H1 (cell line): ENCODE measurements at regions not wholly inside any gene's neighbourhood (a gene's known extent, or its start where the extent isn't known, plus 50 kb on each side); places are given as distances from the start of the nearest gene placed in this dataset.

Source experiments
- CTCF ChIA-PET: fragments of 300-600 bp; sonication (Branson Sonifier 250); formaldehyde crosslinking; loops from one replicate; lab custom pipeline; 2021; ENCODE audit not compliant: partially characterized antibody; lab: Charles Lee
- POLR2A ChIA-PET: fragments of 300-600 bp; sonication (Branson Sonifier 250); formaldehyde crosslinking; loops from one replicate; lab custom pipeline; 2021; ENCODE audit warnings: inconsistent platforms; ENCODE audit not compliant: partially characterized antibody; lab: Charles Lee
- DNase-seq, 2 experiments: peaks; one replicate each; pipeline versions ENCODE4 v3.0.0 to v3.0.0-alpha.2; 2010 to 2022; ENCODE audit warnings: low spot score in 2 of 2, low read depth in 1 of 2, mixed read lengths in 1 of 2
- FAIRE-seq: peaks from 2 replicates; lab custom pipeline; 2011; peaks lifted over from hg19 to GRCh38; lab: Jason Lieb, UNC
- H2AFZ ChIP-seq: 2 replicates; pipeline ENCODE4 v1.8.1; 2012; ENCODE audit warnings: low read length, inconsistent platforms
- H2AK5ac ChIP-seq: 2 replicates; pipeline ENCODE4 v1.6.1; 2013; ENCODE audit warnings: low read depth, low read length
- H2BK120ac ChIP-seq: replicated peaks from 2 replicates; pipeline ENCODE3; 2013; ENCODE audit warnings: low read depth, low read length, inconsistent platforms
- H2BK12ac ChIP-seq: 2 replicates; pipeline ENCODE4 v1.6.1; 2013; ENCODE audit warnings: low read depth, low read length
- H2BK15ac ChIP-seq: 2 replicates; pipeline ENCODE4 v1.6.1; 2013; ENCODE audit warnings: low read length
- H2BK20ac ChIP-seq: 2 replicates; pipeline ENCODE4 v1.6.1; 2013; ENCODE audit warnings: low read length
- H2BK5ac ChIP-seq: 2 replicates; pipeline ENCODE4 v1.6.1; 2013; ENCODE audit warnings: low read depth, low read length
- H3K14ac ChIP-seq: 2 replicates; pipeline ENCODE4 v1.6.1; 2013; ENCODE audit warnings: inconsistent platforms; ENCODE audit not compliant: insufficient read length
- H3K18ac ChIP-seq: 2 replicates; pipeline ENCODE4 v1.6.1; 2013; ENCODE audit warnings: low read length; ENCODE audit errors: extremely low read depth
- H3K23ac ChIP-seq: 2 replicates; pipeline ENCODE4 v1.6.1; 2013; ENCODE audit warnings: inconsistent platforms; ENCODE audit not compliant: insufficient read length
- H3K23me2 ChIP-seq: 2 replicates; pipeline ENCODE4 v1.6.1; 2013; ENCODE audit warnings: low read depth, low read length
- H3K27ac ChIP-seq: 2 replicates; pipeline ENCODE4 v1.6.1; 2011; ENCODE audit warnings: low read depth, low read length, inconsistent platforms
- H3K27me3 ChIP-seq, 4 experiments: replicated peaks in 1 of 4; 1 replicate in 1 of 4; 2 replicates in 3 of 4; pipeline versions ENCODE4 v1.6.1 to v1.8.1; 2011 to 2013; ENCODE audit warnings: low read length in 3 of 4, mild to moderate bottlenecking in 3 of 4, inconsistent platforms in 2 of 4, mixed read lengths in 2 of 4, moderate library complexity in 1 of 4; ENCODE audit not compliant: control insufficient read depth in 3 of 4, insufficient read depth in 3 of 4; ENCODE audit errors: extremely low read depth in 1 of 4
- H3K36me3 ChIP-seq, 4 experiments: 2 replicates each; pipeline versions ENCODE4 v1.6.1 to v1.8.1; 2011 to 2013; ENCODE audit warnings: mild to moderate bottlenecking in 4 of 4, low read length in 3 of 4, moderate library complexity in 2 of 4, control low read depth in 1 of 4, inconsistent platforms in 1 of 4; ENCODE audit not compliant: insufficient read depth in 4 of 4, control insufficient read depth in 2 of 4
- H3K4ac ChIP-seq: replicated peaks from 2 replicates; pipeline ENCODE3; 2013; ENCODE audit warnings: low read length, low read depth, mixed read lengths, inconsistent platforms; ENCODE audit not compliant: insufficient read length
- H3K4me1 ChIP-seq, 4 experiments: replicated peaks in 1 of 4; 1 replicate in 1 of 4; 2 replicates in 3 of 4; pipeline versions ENCODE4 v1.6.1 to v1.8.1; 2011 to 2013; ENCODE audit warnings: low read length in 3 of 4, inconsistent platforms in 2 of 4, mixed read lengths in 1 of 4; ENCODE audit not compliant: insufficient read depth in 4 of 4, control insufficient read depth in 3 of 4
- H3K4me2 ChIP-seq, 2 experiments: 2 replicates each; pipeline versions ENCODE4 v1.6.1 to v1.8.1; 2011 to 2013; ENCODE audit warnings: low read depth in 2 of 2, low read length in 2 of 2, control low read depth in 1 of 2, inconsistent platforms in 1 of 2, mild to moderate bottlenecking in 1 of 2; ENCODE audit not compliant: insufficient read depth in 1 of 2
- H3K4me3 ChIP-seq, 4 experiments: fragments of 200-600, 300-600 bp in 1 of 4; sonication (generic), shearing (Covaris generic), sonication (Bioruptor Twin) in 1 of 4; 2 replicates each; pipeline versions ENCODE4 v1.5.1 to v1.8.1; 2011 to 2016; ENCODE audit warnings: low read length in 4 of 4, low read depth in 3 of 4, control low read depth in 2 of 4, inconsistent platforms in 2 of 4, mild to moderate bottlenecking in 2 of 4, mixed read lengths in 1 of 4, moderate library complexity in 1 of 4; ENCODE audit not compliant: insufficient read depth in 2 of 4; ENCODE audit errors: extremely low read depth in 1 of 4
- H3K56ac ChIP-seq: replicated peaks from 2 replicates; pipeline ENCODE3; 2013; ENCODE audit warnings: low read depth, mild to moderate bottlenecking, mixed read lengths, low read length, inconsistent platforms; ENCODE audit not compliant: insufficient read length
- H3K79me1 ChIP-seq: 2 replicates; pipeline ENCODE4 v1.6.1; 2013; ENCODE audit warnings: low read depth, low read length, control low read depth
- H3K79me2 ChIP-seq, 2 experiments: 2 replicates each; pipeline versions ENCODE4 v1.6.1 to v1.8.1; 2012 to 2013; ENCODE audit warnings: low read length in 2 of 2, mild to moderate bottlenecking in 2 of 2, inconsistent platforms in 1 of 2; ENCODE audit not compliant: insufficient read depth in 2 of 2, control insufficient read depth in 1 of 2
- H3K9ac ChIP-seq, 4 experiments: replicated peaks in 1 of 4; 1 replicate in 1 of 4; 2 replicates in 3 of 4; pipeline versions ENCODE4 v1.6.1 to v1.8.1; 2011 to 2013; ENCODE audit warnings: low read depth in 3 of 4, low read length in 3 of 4, control low read depth in 2 of 4, mild to moderate bottlenecking in 2 of 4, moderate library complexity in 2 of 4, inconsistent platforms in 1 of 4; ENCODE audit errors: extremely low read depth in 1 of 4
- H3K9me3 ChIP-seq, 2 experiments: 2 replicates each; pipeline versions ENCODE4 v1.6.1 to v1.8.1; 2012 to 2013; ENCODE audit warnings: mild to moderate bottlenecking in 2 of 2, moderate library complexity in 2 of 2, control low read depth in 1 of 2, inconsistent platforms in 1 of 2, low read depth in 1 of 2, low read length in 1 of 2, mixed read lengths in 1 of 2; ENCODE audit not compliant: insufficient read depth in 2 of 2
- H4K20me1 ChIP-seq, 2 experiments: replicated peaks in 1 of 2; 2 replicates each; pipeline versions ENCODE3 to v1.8.1; 2011 to 2013; ENCODE audit warnings: inconsistent platforms in 2 of 2, low read length in 2 of 2, mild to moderate bottlenecking in 1 of 2; ENCODE audit not compliant: insufficient read depth in 2 of 2, control insufficient read depth in 1 of 2
- H4K5ac ChIP-seq: 2 replicates; pipeline ENCODE4 v1.6.1; 2013; ENCODE audit warnings: low read length, low read depth, mixed read lengths, inconsistent platforms; ENCODE audit not compliant: insufficient read length
- H4K8ac ChIP-seq: 2 replicates; pipeline ENCODE4 v1.8.0; 2013; ENCODE audit warnings: mild to moderate bottlenecking, moderate library complexity, low read length, inconsistent platforms; ENCODE audit not compliant: insufficient read depth; ENCODE audit errors: extremely low read depth
- H4K91ac ChIP-seq: replicated peaks from 2 replicates; pipeline ENCODE3; 2013; ENCODE audit warnings: low read length, mixed read lengths, inconsistent platforms; ENCODE audit not compliant: insufficient read length
- ASH2L ChIP-seq: fragments of 200-600, 300-600 bp; sonication (generic); IDR thresholded peaks from one replicate; pipeline ENCODE4 v1.7.1; 2017; ENCODE audit warnings: low read length
- BACH1 ChIP-seq: IDR thresholded peaks from 2 replicates; pipeline ENCODE4 v1.6.1; 2012; ENCODE audit warnings: low read length, improper control_type of control experiment
- CBX8 ChIP-seq: fragments of 300-800, 300-1000 bp; sonication (generic); IDR thresholded peaks from 2 replicates; pipeline ENCODE4 v1.7.1; 2016; ENCODE audit warnings: low read depth, low read length, borderline replicate concordance
- EGR1 ChIP-seq: IDR thresholded peaks from 2 replicates; pipeline ENCODE4 v1.6.1; 2011; ENCODE audit warnings: low read depth, low read length, borderline replicate concordance
- JUND ChIP-seq: IDR thresholded peaks from 2 replicates; pipeline ENCODE4 v1.6.1; 2011; ENCODE audit warnings: mild to moderate bottlenecking, improper control_type of control experiment, low read length
- RAD21 ChIP-seq, 2 experiments: IDR thresholded peaks in 1 of 2; conservative IDR thresholded peaks in 1 of 2; 2 replicates each; pipeline ENCODE4 v1.6.1; 2011; ENCODE audit warnings: low read depth in 2 of 2, low read length in 2 of 2, improper control_type of control experiment in 1 of 2, inconsistent platforms in 1 of 2, mild to moderate bottlenecking in 1 of 2, moderate library complexity in 1 of 2
- WGBS, 2 experiments: shearing (Covaris generic) in 1 of 2; methylation state at CpG; one replicate each; pipeline versions ENCODE4 v1.1.6 to v1.1.7; 2013 to 2015; ENCODE audit warnings: low lambda C conversion rate in 2 of 2, mixed read lengths in 2 of 2, inconsistent platforms in 1 of 2, low coverage in 1 of 2, missing lambda C conversion rate in 1 of 2; ENCODE audit not compliant: insufficient replicate concordance in 2 of 2, insufficient coverage in 1 of 2, insufficient read length in 1 of 2; ENCODE audit errors: extremely low coverage in 1 of 2, missing lambda C conversion rate in 1 of 2; 5-methylcytosine and 5-hydroxymethylcytosine counted together
- TF ChIP-seq, protein P1 (sequence below): IDR thresholded peaks from 2 replicates; pipeline ENCODE4 v1.6.1; 2012; ENCODE audit warnings: low read length, inconsistent platforms

DNA sequence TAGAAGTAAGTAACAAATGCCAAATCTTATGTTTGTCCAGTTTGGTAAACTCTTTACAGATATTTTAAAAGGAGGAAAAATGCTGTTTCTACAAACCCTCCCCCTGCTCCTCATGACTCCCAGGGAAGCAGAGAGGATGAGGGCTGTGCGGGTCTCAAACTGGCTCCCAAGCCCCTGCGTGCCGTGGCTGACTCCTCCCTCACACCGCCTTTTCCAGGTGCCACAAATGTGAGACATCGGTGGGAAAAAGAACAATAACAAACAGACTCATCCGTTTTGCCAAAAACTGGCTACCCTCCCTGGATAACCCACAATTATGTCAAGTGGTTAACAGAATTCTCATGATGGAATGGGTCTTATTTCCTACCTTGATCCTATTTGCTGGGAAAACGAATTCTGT lies 594.6 kb downstream of the PTPRU start:
- H3K36me3 ChIP-seq = no peaks in the 10 kb centered on the region
- no peak for FAIRE-seq
- 83% methylated on average over 7 of the region's 7 CpGs; no CpG with 5 or more reads in 1 of the 2 experiments for WGBS, 2 experiments

More for the DNA sequence above, 594.6 kb downstream of the PTPRU start:
- Histone ChIP-seq H3K23me2 (no peaks in the 10 kb centered on the region), H3K9me3 (no peaks in the 10 kb centered on the region), H3K4me1 (no peaks in the 10 kb centered on the region), H2AK5ac (no peak overlapping the region), H3K23ac (no peak overlapping the region), H4K20me1 (peaks cover 0 to 1% of the 10 kb centered on the region in 2 experiments), H2BK15ac (no peak overlapping the region), H3K27ac (no peak overlapping the region), H2BK20ac (no peak overlapping the region), H2BK12ac (no peak overlapping the region), H3K79me2 (no peaks in the 10 kb centered on the region), H3K14ac (no peak overlapping the region), H3K18ac (no peak overlapping the region), H4K5ac (no peak overlapping the region), H3K4ac (no peak overlapping the region), H4K8ac (no peak overlapping the region), H4K91ac (no peak overlapping the region), H2BK120ac (no peak overlapping the region), H3K56ac (no peak overlapping the region), H3K27me3 (no peaks in the 10 kb centered on the region), H3K4me2 (no peak overlapping the region), H2BK5ac (no peak overlapping the region), H2AFZ (no peak overlapping the region), H3K4me3 (no peak overlapping the region), H3K79me1 (no peaks in the 10 kb centered on the region), H3K9ac (no peak overlapping the region)
- DNase-seq = peak in 1 of 2 experiments; percentile 2
- TF ChIP-seq EGR1 = no peak
- no peak for TF ChIP-seq JUND
- no peak for TF ChIP-seq ASH2L
- TF ChIP-seq, protein P1, sequence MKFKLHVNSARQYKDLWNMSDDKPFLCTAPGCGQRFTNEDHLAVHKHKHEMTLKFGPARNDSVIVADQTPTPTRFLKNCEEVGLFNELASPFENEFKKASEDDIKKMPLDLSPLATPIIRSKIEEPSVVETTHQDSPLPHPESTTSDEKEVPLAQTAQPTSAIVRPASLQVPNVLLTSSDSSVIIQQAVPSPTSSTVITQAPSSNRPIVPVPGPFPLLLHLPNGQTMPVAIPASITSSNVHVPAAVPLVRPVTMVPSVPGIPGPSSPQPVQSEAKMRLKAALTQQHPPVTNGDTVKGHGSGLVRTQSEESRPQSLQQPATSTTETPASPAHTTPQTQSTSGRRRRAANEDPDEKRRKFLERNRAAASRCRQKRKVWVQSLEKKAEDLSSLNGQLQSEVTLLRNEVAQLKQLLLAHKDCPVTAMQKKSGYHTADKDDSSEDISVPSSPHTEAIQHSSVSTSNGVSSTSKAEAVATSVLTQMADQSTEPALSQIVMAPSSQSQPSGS = no peak
- TF ChIP-seq BACH1 = no peak
- no peak for TF ChIP-seq RAD21 (IDR thresholded peaks at IDR 0.05 in 1 of 2, conservative IDR thresholded peaks at IDR 0.05 in 1 of 2; ENCODE audit: low read depth in 2 of 2, low read length in 2 of 2)
- TF ChIP-seq CBX8 = no peak
- ChIA-PET CTCF (interaction anchor here (2.4 kb wide), 1 partner anchor 19 kb away, joined by 11 read pairs; no protein-coding TSS in a partner anchor), POLR2A (interaction anchor here (1.2 kb wide), 1 partner anchor 8 kb away, joined by 3 read pairs; no protein-coding TSS in a partner anchor)
